ENCODE measurements at regions not wholly inside any gene's neighbourhood (a gene's known extent, or its start where the extent isn't known, plus 50 kb on each side); places are given as distances from the start of the nearest gene placed in this dataset.
"Not testable (repeated sequence)": the region's sequence is repeated elsewhere in the genome, so short reads cannot be mapped to it uniquely, and the experiment has no call there.

GRCh38 chr10:83371696-83372490 lies 767.4 kb upstream of the GHITM start:
- DNase-seq = no peak

GRCh38 chr10:83372646-83373045 lies 766.7 kb upstream of the GHITM start:
- no peak for DNase-seq

- DNase-seq = no peak
Observed at GRCh38 chr10:83373671-83374070, 765.6 kb upstream of the GHITM start.

GRCh38 chr10:83374741-83375140 lies 764.6 kb upstream of the GHITM start:
- no peak for DNase-seq

- no peak for DNase-seq
Observed at GRCh38 chr10:83375274-83375673, 764.0 kb upstream of the GHITM start.

- DNase-seq = no peak
Observed at GRCh38 chr10:83397806-83398205, 741.5 kb upstream of the GHITM start.

- no peak for DNase-seq
Observed at GRCh38 chr10:83410570-83410969, 728.7 kb upstream of the GHITM start.

GRCh38 chr10:83425306-83425705 lies 714.0 kb upstream of the GHITM start:
- DNase-seq = no peak

- no peak for DNase-seq
Observed at GRCh38 chr10:83427101-83427500, 712.2 kb upstream of the GHITM start.

- no peak for DNase-seq
Observed at GRCh38 chr10:83432261-83433045, 706.9 kb upstream of the GHITM start.

- no peak for DNase-seq
Observed at GRCh38 chr10:83433705-83434104, 705.6 kb upstream of the GHITM start.

GRCh38 chr10:83448013-83448412 lies 691.3 kb upstream of the GHITM start:
- no peak for DNase-seq

GRCh38 chr10:83458611-83459010 lies 680.7 kb upstream of the GHITM start:
- DNase-seq = no peak

GRCh38 chr10:83459124-83459523 lies 680.2 kb upstream of the GHITM start:
- DNase-seq = no peak

GRCh38 chr10:83469728-83470331 lies 669.5 kb upstream of the GHITM start:
- DNase-seq = no peak

- DNase-seq = no peak
Observed at GRCh38 chr10:83476211-83476610, 663.1 kb upstream of the GHITM start.

GRCh38 chr10:83489161-83489560 lies 650.1 kb upstream of the GHITM start:
- DNase-seq = no peak

GRCh38 chr10:83492004-83492403 lies 647.3 kb upstream of the GHITM start:
- no peak for DNase-seq

GRCh38 chr10:83512681-83513080 lies 626.6 kb upstream of the GHITM start:
- no peak for DNase-seq

GRCh38 chr10:83515001-83515400 lies 624.3 kb upstream of the GHITM start:
- DNase-seq = no peak

GRCh38 chr10:83516788-83517187 lies 622.5 kb upstream of the GHITM start:
- DNase-seq = no peak

- no peak for DNase-seq
Observed at GRCh38 chr10:83517456-83517855, 621.9 kb upstream of the GHITM start.

GRCh38 chr10:83518779-83519178 lies 620.5 kb upstream of the GHITM start:
- DNase-seq = no peak

GRCh38 chr10:83520386-83520785 lies 618.9 kb upstream of the GHITM start:
- DNase-seq = not testable (repeated sequence)

Measured in activated naive CD4-positive, alpha-beta T cell (primary cell).